HEK293 (cell line): ENCODE measurements at regions not wholly inside any gene's neighbourhood (a gene's known extent, or its start where the extent isn't known, plus 50 kb on each side); places are given as distances from the start of the nearest gene placed in this dataset.

Experiments
- CTCF ChIA-PET: fragments of 350-600 bp; formaldehyde crosslinking; extraction: SDS; loops from one replicate; lab custom pipeline; 2021; ENCODE audit warnings: antibody characterized with exemption; lab: Yijun Ruan, JAX
- POLR2A ChIA-PET: fragments of 300-600 bp; formaldehyde crosslinking; extraction: SDS; loops from one replicate; lab custom pipeline; 2020; ENCODE audit warnings: antibody characterized with exemption, inconsistent platforms; lab: Yijun Ruan, JAX
- H3K27ac ChIP-seq: fragments of 200-500 bp; sonication (Bioruptor generic); 2 replicates; pipeline ENCODE4 v1.5.1; 2014; ENCODE audit warnings: low read depth, low read length, control low read depth, inconsistent platforms; ENCODE audit errors: extremely low read depth
- H3K36me3 ChIP-seq, 2 experiments: fragments of 200-500 bp in 1 of 2; sonication (Bioruptor generic) in 1 of 2; 1 replicate in 1 of 2; 2 replicates in 1 of 2; pipeline ENCODE4 v1.5.1; 2014 to 2017; ENCODE audit warnings: inconsistent platforms in 2 of 2, low read length in 2 of 2; ENCODE audit not compliant: control insufficient read depth in 2 of 2, insufficient read depth in 1 of 2
- H3K4me1 ChIP-seq: fragments of 200-500 bp; sonication (Bioruptor generic); 2 replicates; pipeline ENCODE4 v1.5.1; 2014; ENCODE audit warnings: mild to moderate bottlenecking, low read length, inconsistent platforms; ENCODE audit not compliant: control insufficient read depth, insufficient read depth
- H3K4me3 ChIP-seq: 2 replicates; pipeline ENCODE4 v1.5.1; 2011; ENCODE audit warnings: low read depth, mild to moderate bottlenecking, control low read depth, low read length, moderate library complexity
- H3K9me3 ChIP-seq: fragments of 200-500 bp; sonication (Bioruptor generic); 2 replicates; pipeline ENCODE4 v1.5.1; 2014; ENCODE audit warnings: low read depth, low read length, inconsistent platforms; ENCODE audit not compliant: control insufficient read depth, insufficient read depth
- GFI1B ChIP-seq: fragments of 450-650 bp; formaldehyde crosslinking; IDR thresholded peaks from 2 replicates; pipeline ENCODE4 v1.5.1; 2016; ENCODE audit warnings: missing biosample characterization, missing genetic modification characterization
- HOXD13 ChIP-seq: sonication (generic); formaldehyde crosslinking; IDR thresholded peaks from 2 replicates; pipeline ENCODE4 v1.8.0; 2022; ENCODE audit warnings: missing genetic modification reagents, borderline replicate concordance
- KLF9 ChIP-seq: fragments of 450-650 bp; formaldehyde crosslinking; IDR thresholded peaks from 2 replicates; pipeline ENCODE4 v1.5.1; 2016; ENCODE audit warnings: missing biosample characterization, missing genetic modification characterization, low read depth
- YY1 ChIP-seq: fragments of 450-650 bp; formaldehyde crosslinking; IDR thresholded peaks from 2 replicates; pipeline ENCODE4 v1.5.1; 2018; ENCODE audit warnings: missing biosample characterization, missing genetic modification characterization
- ZNF10 ChIP-seq: fragments of 450-650 bp; formaldehyde crosslinking; IDR thresholded peaks from 2 replicates; pipeline ENCODE4 v1.5.1; 2017; ENCODE audit warnings: missing biosample characterization, missing genetic modification characterization
- ZNF132 ChIP-seq: fragments of 450-650 bp; formaldehyde crosslinking; IDR thresholded peaks from 2 replicates; pipeline ENCODE4 v1.5.1; 2017; ENCODE audit warnings: missing biosample characterization, missing genetic modification characterization, borderline replicate concordance
- ZNF155 ChIP-seq: fragments of 450-650 bp; formaldehyde crosslinking; IDR thresholded peaks from 2 replicates; pipeline ENCODE4 v1.5.1; 2016; ENCODE audit warnings: missing biosample characterization, missing genetic modification characterization
- ZNF157 ChIP-seq: fragments of 450-650 bp; formaldehyde crosslinking; IDR thresholded peaks from 2 replicates; pipeline ENCODE4 v1.5.1; 2016; ENCODE audit warnings: missing biosample characterization, missing genetic modification characterization
- ZNF16 ChIP-seq: fragments of 450-650 bp; formaldehyde crosslinking; IDR thresholded peaks from 2 replicates; pipeline ENCODE4 v1.5.1; 2016; ENCODE audit warnings: low read depth, missing biosample characterization, missing genetic modification characterization
- ZNF169 ChIP-seq: fragments of 450-650 bp; formaldehyde crosslinking; IDR thresholded peaks from 2 replicates; pipeline ENCODE4 v1.5.1; 2016; ENCODE audit warnings: missing biosample characterization, missing genetic modification characterization
- ZNF19 ChIP-seq: fragments of 450-650 bp; formaldehyde crosslinking; IDR thresholded peaks from 2 replicates; pipeline ENCODE4; 2016; ENCODE audit warnings: missing biosample characterization, missing genetic modification characterization, low read depth
- ZNF335 ChIP-seq: fragments of 450-650 bp; formaldehyde crosslinking; conservative IDR thresholded peaks from 2 replicates; pipeline ENCODE4 v1.5.1; 2016; ENCODE audit warnings: missing biosample characterization, missing genetic modification characterization
- ZNF366 ChIP-seq: fragments of 450-650 bp; formaldehyde crosslinking; conservative IDR thresholded peaks from 2 replicates; pipeline ENCODE4 v1.5.1; 2016; ENCODE audit warnings: missing biosample characterization, missing genetic modification characterization
- ZNF391 ChIP-seq: fragments of 450-650 bp; formaldehyde crosslinking; IDR thresholded peaks from 2 replicates; pipeline ENCODE4 v1.5.1; 2016; ENCODE audit warnings: low read depth, missing biosample characterization, missing genetic modification characterization, borderline replicate concordance
- ZNF423 ChIP-seq: fragments of 450-650 bp; formaldehyde crosslinking; IDR thresholded peaks from 2 replicates; pipeline ENCODE4 v1.5.1; 2016; ENCODE audit warnings: missing biosample characterization, missing genetic modification characterization
- ZNF530 ChIP-seq: fragments of 450-650 bp; formaldehyde crosslinking; IDR thresholded peaks from 2 replicates; pipeline ENCODE4 v1.5.1; 2016; ENCODE audit warnings: low read depth, missing biosample characterization, missing genetic modification characterization
- ZNF623 ChIP-seq: fragments of 450-650 bp; formaldehyde crosslinking; IDR thresholded peaks from 2 replicates; pipeline ENCODE4 v1.5.1; 2016; ENCODE audit warnings: missing biosample characterization, missing genetic modification characterization
- ZNF629 ChIP-seq: fragments of 450-650 bp; formaldehyde crosslinking; IDR thresholded peaks from 2 replicates; pipeline ENCODE4 v1.5.1; 2017; ENCODE audit warnings: missing biosample characterization, missing genetic modification characterization
- ZNF777 ChIP-seq: fragments of 450-650 bp; formaldehyde crosslinking; IDR thresholded peaks from 2 replicates; pipeline ENCODE4 v1.5.1; 2017; ENCODE audit warnings: missing biosample characterization, missing genetic modification characterization, borderline replicate concordance
- ZNF785 ChIP-seq: fragments of 450-650 bp; formaldehyde crosslinking; IDR thresholded peaks from 2 replicates; pipeline ENCODE4 v1.5.1; 2016; ENCODE audit warnings: missing biosample characterization, missing genetic modification characterization
- ZNF830 ChIP-seq: fragments of 450-650 bp; IDR thresholded peaks from 2 replicates; pipeline ENCODE4 v1.5.0; 2018; ENCODE audit warnings: missing biosample characterization, missing genetic modification characterization, low read depth, mild to moderate bottlenecking, moderate library complexity
- TF ChIP-seq, protein P1 (sequence below): fragments of 450-650 bp; formaldehyde crosslinking; IDR thresholded peaks from 2 replicates; pipeline ENCODE4 v1.5.1; 2017; ENCODE audit warnings: missing biosample characterization, missing genetic modification characterization
- TF ChIP-seq, protein P2 (sequence below): fragments of 450-650 bp; formaldehyde crosslinking; IDR thresholded peaks from 2 replicates; pipeline ENCODE4 v1.5.1; 2016; ENCODE audit warnings: missing biosample characterization, missing genetic modification characterization
- TF ChIP-seq, protein P3 (sequence below): fragments of 450-650 bp; formaldehyde crosslinking; IDR thresholded peaks from 2 replicates; pipeline ENCODE4 v1.5.1; 2016; ENCODE audit warnings: missing biosample characterization, missing genetic modification characterization
- TF ChIP-seq, protein P4 (sequence below): fragments of 450-650 bp; formaldehyde crosslinking; optimal IDR thresholded peaks from 2 replicates; pipeline ENCODE3; 2016; ENCODE audit warnings: missing biosample characterization, mild to moderate bottlenecking, missing genetic modification characterization

DNA sequence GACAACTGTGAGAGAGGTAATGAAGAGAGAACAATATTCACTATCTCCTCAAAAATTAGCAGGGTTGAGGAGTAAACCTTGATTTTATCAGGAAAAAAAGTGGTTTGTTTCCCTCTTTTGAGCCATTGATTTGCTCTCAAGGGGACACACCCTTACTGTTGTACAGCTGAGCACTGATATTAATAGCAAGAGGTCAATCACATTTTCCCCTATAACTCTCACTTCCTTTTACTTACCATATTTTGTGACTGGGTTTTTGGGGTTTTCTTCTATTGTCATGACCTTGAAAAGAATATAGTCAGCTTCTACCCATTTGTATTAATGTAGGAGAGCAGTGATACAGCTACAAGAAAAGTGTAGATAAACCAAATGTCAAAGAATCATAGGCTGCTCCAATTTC, 70.2 kb upstream of the LONRF3 start:
- TF ChIP-seq KLF9 (tag by site-specific recombination) (no peak), ZNF423 (no peak), ZNF132 (tag by site-specific recombination) (no peak), ZNF157 (no peak), ZNF785 (tag by site-specific recombination) (no peak), ZNF10 (tag by site-specific recombination) (no peak), HOXD13 (CRISPR knock-in tag) (no peak), ZNF16 (tag by site-specific recombination) (no peak), ZNF335 (no peak), ZNF155 (tag by site-specific recombination) (no peak), ZNF366 (tag by site-specific recombination) (no peak), YY1 (tag by site-specific recombination) (no peak)
- TF ChIP-seq, protein P1, sequence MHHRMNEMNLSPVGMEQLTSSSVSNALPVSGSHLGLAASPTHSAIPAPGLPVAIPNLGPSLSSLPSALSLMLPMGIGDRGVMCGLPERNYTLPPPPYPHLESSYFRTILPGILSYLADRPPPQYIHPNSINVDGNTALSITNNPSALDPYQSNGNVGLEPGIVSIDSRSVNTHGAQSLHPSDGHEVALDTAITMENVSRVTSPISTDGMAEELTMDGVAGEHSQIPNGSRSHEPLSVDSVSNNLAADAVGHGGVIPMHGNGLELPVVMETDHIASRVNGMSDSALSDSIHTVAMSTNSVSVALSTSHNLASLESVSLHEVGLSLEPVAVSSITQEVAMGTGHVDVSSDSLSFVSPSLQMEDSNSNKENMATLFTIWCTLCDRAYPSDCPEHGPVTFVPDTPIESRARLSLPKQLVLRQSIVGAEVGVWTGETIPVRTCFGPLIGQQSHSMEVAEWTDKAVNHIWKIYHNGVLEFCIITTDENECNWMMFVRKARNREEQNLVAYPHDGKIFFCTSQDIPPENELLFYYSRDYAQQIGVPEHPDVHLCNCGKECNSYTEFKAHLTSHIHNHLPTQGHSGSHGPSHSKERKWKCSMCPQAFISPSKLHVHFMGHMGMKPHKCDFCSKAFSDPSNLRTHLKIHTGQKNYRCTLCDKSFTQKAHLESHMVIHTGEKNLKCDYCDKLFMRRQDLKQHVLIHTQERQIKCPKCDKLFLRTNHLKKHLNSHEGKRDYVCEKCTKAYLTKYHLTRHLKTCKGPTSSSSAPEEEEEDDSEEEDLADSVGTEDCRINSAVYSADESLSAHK (tag by site-specific recombination): no peak
- TF ChIP-seq, protein P2, sequence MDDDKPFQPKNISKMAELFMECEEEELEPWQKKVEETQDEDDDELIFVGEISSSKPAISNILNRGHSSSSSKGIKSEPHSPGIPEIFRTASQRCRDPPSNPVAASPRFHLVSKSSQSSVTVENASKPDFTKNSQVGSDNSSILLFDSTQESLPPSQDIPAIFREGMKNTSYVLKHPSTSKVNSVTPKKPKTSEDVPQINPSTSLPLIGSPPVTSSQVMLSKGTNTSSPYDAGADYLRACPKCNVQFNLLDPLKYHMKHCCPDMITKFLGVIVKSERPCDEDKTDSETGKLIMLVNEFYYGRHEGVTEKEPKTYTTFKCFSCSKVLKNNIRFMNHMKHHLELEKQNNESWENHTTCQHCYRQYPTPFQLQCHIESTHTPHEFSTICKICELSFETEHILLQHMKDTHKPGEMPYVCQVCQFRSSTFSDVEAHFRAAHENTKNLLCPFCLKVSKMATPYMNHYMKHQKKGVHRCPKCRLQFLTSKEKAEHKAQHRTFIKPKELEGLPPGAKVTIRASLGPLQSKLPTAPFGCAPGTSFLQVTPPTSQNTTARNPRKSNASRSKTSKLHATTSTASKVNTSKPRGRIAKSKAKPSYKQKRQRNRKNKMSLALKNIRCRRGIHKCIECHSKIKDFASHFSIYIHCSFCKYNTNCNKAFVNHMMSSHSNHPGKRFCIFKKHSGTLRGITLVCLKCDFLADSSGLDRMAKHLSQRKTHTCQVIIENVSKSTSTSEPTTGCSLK (tag by site-specific recombination): no peak
- TF ChIP-seq, protein P3, sequence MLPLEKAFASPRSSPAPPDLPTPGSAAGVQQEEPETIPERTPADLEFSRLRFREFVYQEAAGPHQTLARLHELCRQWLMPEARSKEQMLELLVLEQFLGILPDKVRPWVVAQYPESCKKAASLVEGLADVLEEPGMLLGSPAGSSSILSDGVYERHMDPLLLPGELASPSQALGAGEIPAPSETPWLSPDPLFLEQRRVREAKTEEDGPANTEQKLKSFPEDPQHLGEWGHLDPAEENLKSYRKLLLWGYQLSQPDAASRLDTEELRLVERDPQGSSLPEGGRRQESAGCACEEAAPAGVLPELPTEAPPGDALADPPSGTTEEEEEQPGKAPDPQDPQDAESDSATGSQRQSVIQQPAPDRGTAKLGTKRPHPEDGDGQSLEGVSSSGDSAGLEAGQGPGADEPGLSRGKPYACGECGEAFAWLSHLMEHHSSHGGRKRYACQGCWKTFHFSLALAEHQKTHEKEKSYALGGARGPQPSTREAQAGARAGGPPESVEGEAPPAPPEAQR: no peak
- Histone ChIP-seq H3K4me3 (no peak overlapping the region), H3K9me3 (no peaks in the 10 kb centered on the region), H3K4me1 (no peaks in the 10 kb centered on the region), H3K36me3 (no peaks in the 10 kb centered on the region), H3K27ac (no peak overlapping the region)
- CTCF ChIA-PET: interaction anchor here (0.6 kb wide), 2 partner anchors 149 to 844 kb away, joined by 3 read pairs; no protein-coding TSS in a partner anchor
- POLR2A ChIA-PET: no interaction called here

DNA sequence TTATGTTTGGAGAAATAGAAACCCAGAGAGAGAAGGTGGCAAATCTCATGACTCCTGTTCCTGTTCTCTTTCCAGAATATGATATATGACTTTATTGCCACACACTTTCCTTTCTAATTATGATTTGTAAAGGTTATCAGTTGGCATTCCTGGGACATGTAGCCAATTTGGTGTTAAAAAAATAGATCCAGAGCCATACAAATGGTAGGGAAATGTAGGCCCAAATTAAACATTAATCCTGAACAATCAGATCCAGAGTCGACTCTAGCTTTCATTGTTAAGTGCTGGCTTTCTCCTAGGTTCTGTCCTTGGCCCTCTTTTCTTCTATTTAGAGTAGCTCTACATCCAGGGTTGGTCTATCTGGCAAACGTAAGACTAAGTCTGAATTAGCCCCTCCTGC, 69.8 kb upstream of the LONRF3 start:
- Histone ChIP-seq H3K4me1 (no peaks in the 10 kb centered on the region), H3K9me3 (no peaks in the 10 kb centered on the region), H3K4me3 (no peak overlapping the region), H3K36me3 (no peaks in the 10 kb centered on the region), H3K27ac (no peak overlapping the region)
- ChIA-PET CTCF (interaction anchor here (0.6 kb wide), 1 partner anchor 149 kb away, joined by 3 read pairs; no protein-coding TSS in a partner anchor), POLR2A (no interaction called here)
- TF ChIP-seq, protein P4, sequence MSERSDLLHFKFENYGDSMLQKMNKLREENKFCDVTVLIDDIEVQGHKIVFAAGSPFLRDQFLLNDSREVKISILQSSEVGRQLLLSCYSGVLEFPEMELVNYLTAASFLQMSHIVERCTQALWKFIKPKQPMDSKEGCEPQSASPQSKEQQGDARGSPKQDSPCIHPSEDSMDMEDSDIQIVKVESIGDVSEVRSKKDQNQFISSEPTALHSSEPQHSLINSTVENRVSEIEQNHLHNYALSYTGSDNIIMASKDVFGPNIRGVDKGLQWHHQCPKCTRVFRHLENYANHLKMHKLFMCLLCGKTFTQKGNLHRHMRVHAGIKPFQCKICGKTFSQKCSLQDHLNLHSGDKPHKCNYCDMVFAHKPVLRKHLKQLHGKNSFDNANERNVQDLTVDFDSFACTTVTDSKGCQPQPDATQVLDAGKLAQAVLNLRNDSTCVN (tag by site-specific recombination): no peak
- TF ChIP-seq ZNF530: no peak
- TF ChIP-seq ZNF391 (tag by site-specific recombination): no peak
- TF ChIP-seq ZNF830 (tag by site-specific recombination): no peak
- no peak for TF ChIP-seq ZNF16 (tag by site-specific recombination)
- TF ChIP-seq ZNF623 (tag by site-specific recombination): no peak
- TF ChIP-seq ZNF629 (tag by site-specific recombination): no peak
- TF ChIP-seq GFI1B (tag by site-specific recombination): no peak
- TF ChIP-seq ZNF169 (tag by site-specific recombination): no peak
- TF ChIP-seq ZNF777 (tag by site-specific recombination): no peak
- TF ChIP-seq ZNF19 (tag by site-specific recombination): no peak
